HG03342 (cell line): ENCODE measurements at regions not wholly inside any gene's neighbourhood (a gene's known extent, or its start where the extent isn't known, plus 50 kb on each side); places are given as distances from the start of the nearest gene placed in this dataset.
"Not testable (repeated sequence)": the region's sequence is repeated elsewhere in the genome, so short reads cannot be mapped to it uniquely, and the experiment has no call there.

Source experiments
- ATAC-seq: cut with Tn5 transposase; IDR thresholded peaks from one replicate; pipeline ENCODE4 v1.9.1; 2021; ENCODE audit warnings: mild to moderate bottlenecking, moderate library complexity; ENCODE audit not compliant: unreplicated experiment

DNA sequence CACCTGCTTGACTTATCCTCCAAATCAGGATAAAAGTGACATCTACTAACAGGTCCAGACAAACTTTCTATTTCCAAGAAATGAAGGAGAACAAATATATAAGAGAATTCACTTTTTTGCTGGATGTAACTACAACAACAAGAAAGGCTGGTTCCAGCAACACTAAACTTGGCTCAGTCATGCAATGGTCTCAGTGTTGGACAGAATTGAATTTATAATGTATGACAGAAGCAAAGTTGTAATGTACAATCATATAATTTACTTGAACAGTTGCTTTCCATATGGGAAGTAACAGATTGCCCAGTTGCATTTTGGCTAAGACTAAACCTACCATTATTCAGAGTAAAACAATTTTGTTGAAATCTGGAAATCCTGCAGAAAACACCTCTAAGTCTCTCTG is 183.3 kb upstream of the INTU start:
- ATAC-seq: no peak

- no peak for ATAC-seq
Observed at GRCh38 chr4:127450276-127450675, 182.5 kb upstream of the INTU start.

GRCh38 chr4:127463883-127464282 is 168.9 kb upstream of the INTU start:
- no peak for ATAC-seq

DNA sequence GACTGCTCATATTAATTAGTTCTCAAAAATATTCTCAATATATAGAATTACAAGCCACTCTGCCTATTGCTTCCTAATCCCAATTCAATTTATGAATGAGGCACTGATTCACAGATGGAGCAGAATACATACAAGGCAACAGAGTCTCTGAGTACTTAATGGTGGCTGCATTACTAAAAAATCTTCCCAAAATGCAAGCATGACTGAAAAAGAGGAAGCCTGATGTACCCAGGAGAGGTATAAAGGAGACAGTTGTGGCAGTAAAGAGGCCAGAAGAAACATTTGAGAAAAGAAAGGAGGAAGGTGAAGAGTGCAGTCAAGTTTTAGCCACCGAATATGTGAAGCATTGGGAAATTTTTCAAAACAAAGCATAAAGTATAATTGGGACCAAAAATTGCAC is 163.2 kb upstream of the INTU start:
- ATAC-seq: no peak

GRCh38 chr4:127469959-127470809 is 162.6 kb upstream of the INTU start:
- no peak for ATAC-seq

DNA sequence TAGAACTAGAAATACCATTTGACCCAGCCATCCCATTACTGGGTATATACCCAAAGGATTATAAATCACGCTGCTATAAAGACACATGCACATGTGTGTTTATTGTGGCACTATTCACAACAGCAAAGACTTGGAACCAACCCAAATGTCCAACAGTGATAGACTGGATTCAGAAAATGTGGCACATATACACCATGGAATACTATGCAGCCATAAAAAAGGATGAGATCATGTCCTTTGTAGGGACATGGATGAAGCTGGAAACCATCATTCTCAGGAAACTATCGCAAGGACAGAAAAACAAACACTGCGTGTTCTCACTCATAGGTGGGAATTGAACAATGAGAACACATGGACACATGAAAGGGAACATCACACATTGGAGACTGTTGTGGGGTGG is 154.5 kb upstream of the INTU start:
- ATAC-seq: not testable (repeated sequence)

DNA sequence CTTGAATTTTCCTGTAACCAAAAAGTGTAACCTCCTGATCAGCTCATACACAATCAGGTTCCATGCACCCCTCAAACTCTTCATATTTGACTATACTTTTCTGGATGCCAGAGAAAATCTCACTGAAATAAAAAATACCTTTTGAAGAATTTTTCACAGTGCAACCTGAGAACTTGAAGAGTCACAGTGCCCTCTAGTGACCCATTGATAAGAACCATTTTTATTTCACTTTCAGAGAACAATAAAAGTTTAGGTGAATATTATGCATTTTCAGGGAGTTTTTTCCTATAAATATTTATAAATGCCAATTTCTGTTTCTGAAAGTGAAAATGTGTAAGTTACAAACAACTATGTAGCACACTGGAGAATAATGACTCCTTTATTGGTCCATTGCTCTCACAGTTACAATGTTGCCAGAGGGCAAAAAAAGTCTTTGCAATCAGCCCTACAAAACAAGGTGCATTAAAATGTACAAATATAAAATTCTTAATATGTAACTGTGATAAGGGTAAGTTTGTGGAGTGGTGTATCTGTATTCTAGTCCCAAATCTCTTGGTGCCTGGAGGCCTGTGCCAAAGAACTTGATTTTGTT is 153.6 kb upstream of the INTU start:
- peak; percentile 49 for ATAC-seq

GRCh38 chr4:127482049-127482448 is 150.7 kb upstream of the INTU start:
- no peak for ATAC-seq

- ATAC-seq: no peak
Observed at GRCh38 chr4:127484117-127484516, 148.6 kb upstream of the INTU start.

- no peak for ATAC-seq
Observed at GRCh38 chr4:127486248-127486647, 146.5 kb upstream of the INTU start.

- no peak for ATAC-seq
Observed at GRCh38 chr4:127491571-127491970, 141.2 kb upstream of the INTU start.

DNA sequence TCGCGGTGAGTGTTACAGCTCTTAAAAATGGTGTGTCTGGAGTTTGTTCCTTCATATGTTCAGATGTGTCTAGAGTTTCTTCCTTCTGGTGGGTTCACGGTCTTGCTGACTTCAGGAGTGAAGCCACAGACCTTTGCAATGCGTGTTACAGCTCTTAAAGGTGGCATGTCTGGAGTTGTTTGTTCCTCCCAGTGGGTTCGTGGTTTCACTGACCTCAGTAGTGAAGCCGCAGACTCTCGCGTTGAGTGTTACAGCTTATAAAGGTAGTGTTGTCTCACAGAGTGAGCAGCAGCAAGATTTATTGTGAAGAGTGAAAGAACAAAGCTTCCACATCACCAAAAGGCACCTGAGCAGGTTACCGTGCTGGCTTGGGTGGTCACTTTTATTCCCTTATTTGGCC is 135.9 kb upstream of the INTU start:
- not testable (repeated sequence) for ATAC-seq

GRCh38 chr4:127498366-127498765 is 134.4 kb upstream of the INTU start:
- no peak for ATAC-seq

- no peak for ATAC-seq
Observed at GRCh38 chr4:127500242-127500641, 132.5 kb upstream of the INTU start.

GRCh38 chr4:127501103-127501502 is 131.7 kb upstream of the INTU start:
- no peak for ATAC-seq

- no peak for ATAC-seq
Observed at GRCh38 chr4:127503111-127503510, 129.6 kb upstream of the INTU start.

DNA sequence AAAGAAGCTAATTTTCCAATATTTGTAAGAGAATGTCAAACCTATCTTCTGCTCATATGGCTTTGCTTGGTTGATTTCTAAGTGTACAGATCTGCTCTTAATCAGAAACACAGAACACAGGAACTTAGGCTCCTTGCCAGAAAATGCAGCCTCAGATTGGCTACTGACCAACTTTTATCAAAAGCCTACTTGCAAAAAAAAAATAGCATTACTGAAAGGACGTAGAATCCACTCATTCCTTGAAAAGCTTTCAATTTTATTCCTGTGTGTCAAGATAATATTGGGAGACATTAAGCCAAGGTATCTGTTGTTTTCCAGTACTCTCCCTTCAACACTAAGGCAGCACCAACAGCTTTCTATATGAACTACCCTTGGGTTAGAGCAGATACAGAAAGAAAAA is 127.6 kb upstream of the INTU start:
- ATAC-seq: no peak

DNA sequence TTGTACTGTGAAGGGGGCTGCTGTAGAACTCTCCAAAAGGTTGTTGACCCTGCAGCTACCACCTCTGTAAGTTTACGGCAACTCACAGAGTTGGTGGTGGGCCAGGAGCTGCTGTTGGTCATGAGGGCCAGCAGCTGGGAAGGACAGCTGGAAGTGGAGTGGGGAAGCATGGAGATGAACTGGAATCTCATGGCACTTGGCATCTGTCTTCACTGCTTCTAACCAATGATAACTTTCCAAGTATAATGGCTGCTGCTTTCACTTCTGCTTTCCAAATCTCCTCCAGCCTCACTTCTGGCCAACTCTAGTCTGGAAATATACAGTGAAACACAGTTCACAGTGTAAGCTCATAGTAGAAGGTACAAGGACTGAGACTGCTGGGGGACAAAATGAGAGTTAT is 126.5 kb upstream of the INTU start:
- peak; percentile 70 for ATAC-seq

DNA sequence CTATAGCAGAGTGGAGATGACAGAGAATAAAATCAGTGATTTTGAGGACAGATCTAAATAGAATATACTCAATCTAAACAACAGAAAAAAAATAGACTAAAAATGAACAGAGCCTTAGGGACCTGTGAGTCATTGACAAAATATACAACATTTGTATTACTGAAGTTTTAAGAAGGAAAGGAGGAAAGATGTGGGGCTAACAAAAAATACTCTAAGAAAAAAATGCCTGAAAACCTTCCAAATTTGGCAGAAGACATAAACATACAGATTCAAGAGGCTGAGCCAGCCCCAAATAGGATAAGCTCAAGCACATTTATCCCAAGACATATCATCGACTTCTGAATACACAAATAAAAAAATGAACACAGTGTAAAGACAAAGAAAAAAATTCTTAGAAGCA is 123.6 kb upstream of the INTU start:
- ATAC-seq: no peak

- not testable (repeated sequence) for ATAC-seq
Observed at GRCh38 chr4:127512672-127513071, 120.1 kb upstream of the INTU start.

DNA sequence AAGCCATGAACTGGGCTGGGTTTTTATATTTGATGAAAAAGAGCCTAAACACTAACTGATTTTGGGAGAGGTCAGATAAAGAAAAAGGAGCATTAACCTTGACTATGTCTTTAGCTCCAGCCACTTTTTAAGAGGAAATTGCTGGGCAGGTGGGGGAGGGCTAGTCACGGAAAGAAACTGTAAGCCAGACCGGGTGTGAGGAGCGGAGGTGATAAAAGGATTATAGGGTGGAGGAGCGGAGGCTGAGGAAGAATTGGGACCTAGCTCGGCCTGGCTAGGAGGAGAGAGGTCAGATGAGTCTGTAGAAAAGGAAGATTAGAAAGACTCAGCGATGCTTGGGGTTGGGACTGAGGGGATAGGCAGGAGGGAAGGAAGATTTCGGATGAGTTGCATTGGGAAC is 117.5 kb upstream of the INTU start:
- not testable (repeated sequence) for ATAC-seq

DNA sequence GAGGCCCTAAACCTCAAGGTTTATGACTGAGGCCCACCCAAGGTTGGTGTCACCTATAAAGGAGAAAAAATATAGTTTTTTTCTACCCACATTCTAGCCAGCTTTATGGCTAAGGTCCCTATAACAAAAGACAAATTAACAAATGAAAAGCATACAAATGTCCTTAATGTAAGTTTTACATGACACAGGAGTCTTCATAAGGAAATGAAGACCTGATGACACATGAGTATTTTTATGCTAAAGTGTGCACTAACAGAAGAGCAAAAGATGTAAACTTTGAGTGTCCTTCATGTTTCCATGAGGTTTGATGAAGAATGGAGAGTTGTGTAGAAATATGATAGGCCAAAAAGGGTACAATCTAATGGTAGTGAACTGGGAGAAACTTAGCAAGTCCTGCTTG is 114.7 kb upstream of the INTU start:
- ATAC-seq: no peak

DNA sequence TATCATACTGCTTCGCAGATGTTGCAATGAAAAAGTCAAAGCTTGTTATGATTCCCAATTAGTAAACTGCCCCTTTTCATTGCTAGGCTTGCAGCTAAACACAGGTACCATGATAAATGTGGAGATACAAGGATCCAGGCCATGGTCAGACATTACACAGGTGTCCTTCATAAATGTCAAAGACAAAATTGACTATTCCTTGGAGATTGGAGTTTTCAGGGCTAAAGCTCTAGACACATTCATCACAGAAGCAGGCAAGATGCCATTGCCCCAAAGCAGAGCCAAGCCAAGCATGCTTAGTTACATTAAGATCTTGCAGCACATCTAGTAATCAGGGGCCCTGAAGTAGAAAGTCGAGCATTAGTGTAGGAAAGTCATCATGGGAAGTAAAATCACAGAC is 111.3 kb upstream of the INTU start:
- no peak for ATAC-seq
